ENCODE measurements at regions not wholly inside any gene's neighbourhood (a gene's known extent, or its start where the extent isn't known, plus 50 kb on each side); places are given as distances from the start of the nearest gene placed in this dataset.
A peak's percentile ranks its signal among the peaks of the same experiment; 100 is the strongest.

DNA sequence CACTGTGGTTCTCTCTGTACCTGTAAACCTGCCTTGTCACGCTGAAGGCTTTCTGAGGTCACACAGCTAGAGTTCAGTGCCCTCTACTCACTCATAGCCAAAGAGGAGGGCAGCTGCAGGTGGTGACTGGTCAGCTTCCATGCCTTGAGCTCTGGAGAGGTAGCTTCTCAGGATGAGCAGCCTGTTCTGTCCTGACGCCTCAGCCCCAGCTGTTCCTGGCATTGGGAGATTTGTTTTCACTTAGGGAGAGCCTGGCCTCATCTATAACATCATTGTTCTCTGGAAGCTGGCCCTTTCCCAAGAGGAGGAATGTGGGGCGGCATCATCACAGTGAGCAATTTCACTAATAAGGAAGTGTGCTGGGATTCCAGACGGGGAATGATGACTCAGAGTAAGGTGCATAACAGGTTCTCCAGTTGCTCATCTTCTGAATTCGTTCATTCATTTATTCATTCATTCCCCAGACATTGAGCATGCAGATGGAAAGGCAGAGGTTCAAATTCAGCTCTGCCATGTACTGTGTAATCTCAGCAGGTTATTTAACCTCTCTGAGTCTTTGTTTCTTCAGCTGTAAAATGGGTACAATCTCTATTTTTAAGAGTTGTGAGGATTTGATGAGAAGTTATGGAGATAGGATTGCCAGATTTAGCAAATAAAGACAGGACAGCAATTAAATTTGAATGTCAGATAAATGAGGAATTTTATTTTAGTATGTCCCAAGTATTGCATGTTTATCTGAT lies 255.8 kb upstream of the CRY1 start (continued):
- TF ChIP-seq, protein P1, sequence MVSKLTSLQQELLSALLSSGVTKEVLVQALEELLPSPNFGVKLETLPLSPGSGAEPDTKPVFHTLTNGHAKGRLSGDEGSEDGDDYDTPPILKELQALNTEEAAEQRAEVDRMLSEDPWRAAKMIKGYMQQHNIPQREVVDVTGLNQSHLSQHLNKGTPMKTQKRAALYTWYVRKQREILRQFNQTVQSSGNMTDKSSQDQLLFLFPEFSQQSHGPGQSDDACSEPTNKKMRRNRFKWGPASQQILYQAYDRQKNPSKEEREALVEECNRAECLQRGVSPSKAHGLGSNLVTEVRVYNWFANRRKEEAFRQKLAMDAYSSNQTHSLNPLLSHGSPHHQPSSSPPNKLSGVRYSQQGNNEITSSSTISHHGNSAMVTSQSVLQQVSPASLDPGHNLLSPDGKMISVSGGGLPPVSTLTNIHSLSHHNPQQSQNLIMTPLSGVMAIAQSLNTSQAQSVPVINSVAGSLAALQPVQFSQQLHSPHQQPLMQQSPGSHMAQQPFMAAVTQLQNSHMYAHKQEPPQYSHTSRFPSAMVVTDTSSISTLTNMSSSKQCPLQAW (CRISPR knock-in tag; IDR thresholded peaks at IDR 0.05): no peak
- TF ChIP-seq, protein P2, sequence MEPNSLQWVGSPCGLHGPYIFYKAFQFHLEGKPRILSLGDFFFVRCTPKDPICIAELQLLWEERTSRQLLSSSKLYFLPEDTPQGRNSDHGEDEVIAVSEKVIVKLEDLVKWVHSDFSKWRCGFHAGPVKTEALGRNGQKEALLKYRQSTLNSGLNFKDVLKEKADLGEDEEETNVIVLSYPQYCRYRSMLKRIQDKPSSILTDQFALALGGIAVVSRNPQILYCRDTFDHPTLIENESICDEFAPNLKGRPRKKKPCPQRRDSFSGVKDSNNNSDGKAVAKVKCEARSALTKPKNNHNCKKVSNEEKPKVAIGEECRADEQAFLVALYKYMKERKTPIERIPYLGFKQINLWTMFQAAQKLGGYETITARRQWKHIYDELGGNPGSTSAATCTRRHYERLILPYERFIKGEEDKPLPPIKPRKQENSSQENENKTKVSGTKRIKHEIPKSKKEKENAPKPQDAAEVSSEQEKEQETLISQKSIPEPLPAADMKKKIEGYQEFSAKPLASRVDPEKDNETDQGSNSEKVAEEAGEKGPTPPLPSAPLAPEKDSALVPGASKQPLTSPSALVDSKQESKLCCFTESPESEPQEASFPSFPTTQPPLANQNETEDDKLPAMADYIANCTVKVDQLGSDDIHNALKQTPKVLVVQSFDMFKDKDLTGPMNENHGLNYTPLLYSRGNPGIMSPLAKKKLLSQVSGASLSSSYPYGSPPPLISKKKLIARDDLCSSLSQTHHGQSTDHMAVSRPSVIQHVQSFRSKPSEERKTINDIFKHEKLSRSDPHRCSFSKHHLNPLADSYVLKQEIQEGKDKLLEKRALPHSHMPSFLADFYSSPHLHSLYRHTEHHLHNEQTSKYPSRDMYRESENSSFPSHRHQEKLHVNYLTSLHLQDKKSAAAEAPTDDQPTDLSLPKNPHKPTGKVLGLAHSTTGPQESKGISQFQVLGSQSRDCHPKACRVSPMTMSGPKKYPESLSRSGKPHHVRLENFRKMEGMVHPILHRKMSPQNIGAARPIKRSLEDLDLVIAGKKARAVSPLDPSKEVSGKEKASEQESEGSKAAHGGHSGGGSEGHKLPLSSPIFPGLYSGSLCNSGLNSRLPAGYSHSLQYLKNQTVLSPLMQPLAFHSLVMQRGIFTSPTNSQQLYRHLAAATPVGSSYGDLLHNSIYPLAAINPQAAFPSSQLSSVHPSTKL (CRISPR knock-in tag; IDR thresholded peaks at IDR 0.05): peak; percentile 91
- no peak for TF ChIP-seq ZNF652 (CRISPR knock-in tag; IDR thresholded peaks at IDR 0.05; ENCODE audit: borderline replicate concordance, low read depth)
- TF ChIP-seq, protein P3, sequence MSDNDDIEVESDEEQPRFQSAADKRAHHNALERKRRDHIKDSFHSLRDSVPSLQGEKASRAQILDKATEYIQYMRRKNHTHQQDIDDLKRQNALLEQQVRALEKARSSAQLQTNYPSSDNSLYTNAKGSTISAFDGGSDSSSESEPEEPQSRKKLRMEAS (IDR thresholded peaks at IDR 0.05): 0 out of 2 replicates have a peak, but pooled peaks have one; percentile 17
- no peak for TF ChIP-seq GABPB1 (CRISPR knock-in tag; IDR thresholded peaks at IDR 0.05)
- TF ChIP-seq NCOA1 (CRISPR knock-in tag; IDR thresholded peaks at IDR 0.05): no peak
- peak; percentile 25; the same call in 1 of the 2 replicates for TF ChIP-seq HNF4A (CRISPR knock-in tag; IDR thresholded peaks at IDR 0.05)
- peak; percentile 19 for TF ChIP-seq ASH2L (IDR thresholded peaks at IDR 0.05; ENCODE audit: insufficient read length, low read depth, low read length)
- TF ChIP-seq BCL6 (CRISPR knock-in tag; IDR thresholded peaks at IDR 0.05): peak; percentile 55
- TF ChIP-seq, protein P4, sequence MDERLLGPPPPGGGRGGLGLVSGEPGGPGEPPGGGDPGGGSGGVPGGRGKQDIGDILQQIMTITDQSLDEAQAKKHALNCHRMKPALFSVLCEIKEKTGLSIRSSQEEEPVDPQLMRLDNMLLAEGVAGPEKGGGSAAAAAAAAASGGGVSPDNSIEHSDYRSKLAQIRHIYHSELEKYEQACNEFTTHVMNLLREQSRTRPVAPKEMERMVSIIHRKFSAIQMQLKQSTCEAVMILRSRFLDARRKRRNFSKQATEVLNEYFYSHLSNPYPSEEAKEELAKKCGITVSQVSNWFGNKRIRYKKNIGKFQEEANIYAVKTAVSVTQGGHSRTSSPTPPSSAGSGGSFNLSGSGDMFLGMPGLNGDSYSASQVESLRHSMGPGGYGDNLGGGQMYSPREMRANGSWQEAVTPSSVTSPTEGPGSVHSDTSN (CRISPR knock-in tag; IDR thresholded peaks at IDR 0.05): no peak
- no peak for TF ChIP-seq ZNF660 (CRISPR knock-in tag; IDR thresholded peaks at IDR 0.05; ENCODE audit: borderline replicate concordance, low read depth)
- TF ChIP-seq, protein P5, sequence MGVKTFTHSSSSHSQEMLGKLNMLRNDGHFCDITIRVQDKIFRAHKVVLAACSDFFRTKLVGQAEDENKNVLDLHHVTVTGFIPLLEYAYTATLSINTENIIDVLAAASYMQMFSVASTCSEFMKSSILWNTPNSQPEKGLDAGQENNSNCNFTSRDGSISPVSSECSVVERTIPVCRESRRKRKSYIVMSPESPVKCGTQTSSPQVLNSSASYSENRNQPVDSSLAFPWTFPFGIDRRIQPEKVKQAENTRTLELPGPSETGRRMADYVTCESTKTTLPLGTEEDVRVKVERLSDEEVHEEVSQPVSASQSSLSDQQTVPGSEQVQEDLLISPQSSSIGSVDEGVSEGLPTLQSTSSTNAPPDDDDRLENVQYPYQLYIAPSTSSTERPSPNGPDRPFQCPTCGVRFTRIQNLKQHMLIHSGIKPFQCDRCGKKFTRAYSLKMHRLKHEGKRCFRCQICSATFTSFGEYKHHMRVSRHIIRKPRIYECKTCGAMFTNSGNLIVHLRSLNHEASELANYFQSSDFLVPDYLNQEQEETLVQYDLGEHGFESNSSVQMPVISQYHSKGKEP (CRISPR knock-in tag; IDR thresholded peaks at IDR 0.05): no peak
- no peak for TF ChIP-seq SMAD3 (CRISPR knock-in tag; IDR thresholded peaks at IDR 0.05)
- TF ChIP-seq, protein P6, sequence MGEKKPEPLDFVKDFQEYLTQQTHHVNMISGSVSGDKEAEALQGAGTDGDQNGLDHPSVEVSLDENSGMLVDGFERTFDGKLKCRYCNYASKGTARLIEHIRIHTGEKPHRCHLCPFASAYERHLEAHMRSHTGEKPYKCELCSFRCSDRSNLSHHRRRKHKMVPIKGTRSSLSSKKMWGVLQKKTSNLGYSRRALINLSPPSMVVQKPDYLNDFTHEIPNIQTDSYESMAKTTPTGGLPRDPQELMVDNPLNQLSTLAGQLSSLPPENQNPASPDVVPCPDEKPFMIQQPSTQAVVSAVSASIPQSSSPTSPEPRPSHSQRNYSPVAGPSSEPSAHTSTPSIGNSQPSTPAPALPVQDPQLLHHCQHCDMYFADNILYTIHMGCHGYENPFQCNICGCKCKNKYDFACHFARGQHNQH (CRISPR knock-in tag; IDR thresholded peaks at IDR 0.05): peak; percentile 51; the same call in 1 of the 2 replicates
- peak; percentile 50 for TF ChIP-seq SAP130 (CRISPR knock-in tag; IDR thresholded peaks at IDR 0.05; ENCODE audit: low read depth)
- peak; percentile 24; the same call in 1 of the 2 replicates for TF ChIP-seq ZNF614 (CRISPR knock-in tag; IDR thresholded peaks at IDR 0.05; ENCODE audit: borderline replicate concordance)
- TF ChIP-seq, protein P7, sequence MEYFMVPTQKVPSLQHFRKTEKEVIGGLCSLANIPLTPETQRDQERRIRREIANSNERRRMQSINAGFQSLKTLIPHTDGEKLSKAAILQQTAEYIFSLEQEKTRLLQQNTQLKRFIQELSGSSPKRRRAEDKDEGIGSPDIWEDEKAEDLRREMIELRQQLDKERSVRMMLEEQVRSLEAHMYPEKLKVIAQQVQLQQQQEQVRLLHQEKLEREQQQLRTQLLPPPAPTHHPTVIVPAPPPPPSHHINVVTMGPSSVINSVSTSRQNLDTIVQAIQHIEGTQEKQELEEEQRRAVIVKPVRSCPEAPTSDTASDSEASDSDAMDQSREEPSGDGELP (IDR thresholded peaks at IDR 0.05; ENCODE audit: borderline replicate concordance, low read depth): peak; percentile 94
- TF ChIP-seq ZNF274 (CRISPR knock-in tag; IDR thresholded peaks at IDR 0.05): no peak
- peak; percentile 28; the same call in 1 of the 2 replicates for TF ChIP-seq NFE2L2 (IDR thresholded peaks at IDR 0.05; ENCODE audit: low read length)
